WTC11 (cell line): ENCODE measurements at regions not wholly inside any gene's neighbourhood (a gene's known extent, or its start where the extent isn't known, plus 50 kb on each side); places are given as distances from the start of the nearest gene placed in this dataset.

Source experiments
- ATAC-seq: fragments of 200-7000 bp; cut with Tn5 transposase; 2 replicates; pipeline ENCODE4 v1.10.0; 2021; ENCODE audit warnings: mild to moderate bottlenecking, moderate library complexity
- CTCF ChIA-PET: fragments of 300-600 bp; sonication (Branson Sonifier 250); formaldehyde crosslinking; loops from one replicate; lab custom pipeline; 2021; ENCODE audit warnings: antibody characterized with exemption; lab: Charles Lee
- POLR2A ChIA-PET: fragments of 350-600 bp; sonication (Branson Sonifier 250); formaldehyde crosslinking; loops from one replicate; lab custom pipeline; 2021; ENCODE audit warnings: antibody characterized with exemption; lab: Charles Lee
- DNase-seq: peaks from one replicate; pipeline ENCODE4 v3.0.0; 2021; ENCODE audit warnings: low spot score
- H3K27ac Mint-ChIP-seq: 2 replicates; pipeline ENCODE4 v1.8.0; 2021; ENCODE audit warnings: mixed read lengths
- H3K27me3 Mint-ChIP-seq: 2 replicates; pipeline ENCODE4 v1.8.0; 2021; ENCODE audit warnings: low read depth, mild to moderate bottlenecking, moderate library complexity, mixed read lengths
- H3K36me3 Mint-ChIP-seq: 2 replicates; pipeline ENCODE4 v1.8.0; 2021; ENCODE audit warnings: mixed read lengths
- H3K4me1 Mint-ChIP-seq: 2 replicates; pipeline ENCODE4 v1.8.0; 2022; ENCODE audit warnings: mixed read lengths
- H3K4me3 Mint-ChIP-seq: 2 replicates; pipeline ENCODE4 v1.8.0; 2021; ENCODE audit warnings: mild to moderate bottlenecking, moderate library complexity, mixed read lengths
- H3K9me3 Mint-ChIP-seq: 2 replicates; pipeline ENCODE4 v1.8.0; 2021; ENCODE audit warnings: mixed read lengths
- AFF4 ChIP-seq: sonication (generic); formaldehyde crosslinking; IDR thresholded peaks from 2 replicates; pipeline ENCODE4 v1.8.1; 2023; ENCODE audit warnings: mild to moderate bottlenecking, missing genetic modification reagents, borderline replicate concordance
- ATF6 ChIP-seq: sonication (generic); formaldehyde crosslinking; IDR thresholded peaks from 2 replicates; pipeline ENCODE4 v1.8.1; 2023; ENCODE audit warnings: mild to moderate bottlenecking, missing genetic modification reagents
- ESRRA ChIP-seq: sonication (generic); formaldehyde crosslinking; IDR thresholded peaks from 2 replicates; pipeline ENCODE4 v1.8.1; 2022; ENCODE audit warnings: mild to moderate bottlenecking, missing genetic modification reagents, borderline replicate concordance
- GRHL2 ChIP-seq: fragments of 250-450 bp; sonication (Bioruptor Pico); IDR thresholded peaks from 2 replicates; pipeline ENCODE4 v1.8.0; 2022; ENCODE audit warnings: mild to moderate bottlenecking, moderate library complexity; ENCODE audit not compliant: insufficient replicate concordance, severe bottlenecking
- MYBL2 ChIP-seq: sonication (generic); formaldehyde crosslinking; IDR thresholded peaks from 2 replicates; pipeline ENCODE4 v1.8.1; 2023; ENCODE audit warnings: mild to moderate bottlenecking, moderate library complexity, missing genetic modification reagents
- NR2C2 ChIP-seq: sonication (generic); formaldehyde crosslinking; IDR thresholded peaks from 2 replicates; pipeline ENCODE4 v1.8.0; 2022; ENCODE audit warnings: mild to moderate bottlenecking, missing genetic modification reagents
- OVOL2 ChIP-seq: fragments of 250-450 bp; sonication (Bioruptor Pico); IDR thresholded peaks from 2 replicates; pipeline ENCODE4 v1.9.0; 2021; ENCODE audit warnings: mild to moderate bottlenecking, borderline replicate concordance
- PRRX2 ChIP-seq: fragments of 250-450 bp; sonication (Bioruptor Pico); IDR thresholded peaks from 2 replicates; pipeline ENCODE4 v1.8.0; 2021; ENCODE audit warnings: mild to moderate bottlenecking
- TEAD1 ChIP-seq: sonication (generic); formaldehyde crosslinking; IDR thresholded peaks from 2 replicates; pipeline ENCODE4 v1.8.0; 2022; ENCODE audit warnings: mild to moderate bottlenecking, missing genetic modification reagents
- USF1 ChIP-seq: sonication (generic); formaldehyde crosslinking; IDR thresholded peaks from 2 replicates; pipeline ENCODE4 v1.8.0; 2022; ENCODE audit warnings: mild to moderate bottlenecking, missing genetic modification reagents
- ZNF263 ChIP-seq: sonication (generic); formaldehyde crosslinking; IDR thresholded peaks from 2 replicates; pipeline ENCODE4 v1.8.1; 2022; ENCODE audit warnings: low read depth, mild to moderate bottlenecking, moderate library complexity, missing genetic modification reagents
- ZNF532 ChIP-seq: fragments of 250-450 bp; sonication (Bioruptor Pico); IDR thresholded peaks from 2 replicates; pipeline ENCODE4 v1.9.0; 2021; ENCODE audit warnings: mild to moderate bottlenecking, borderline replicate concordance
- ZSCAN18 ChIP-seq: fragments of 250-450 bp; sonication (Bioruptor Pico); IDR thresholded peaks from 2 replicates; pipeline ENCODE4 v2.1.2; 2022; ENCODE audit warnings: mild to moderate bottlenecking, moderate library complexity

GRCh38 chr16:29314292-29314934, 92.1 kb downstream of the NPIPB11 start:
- Mint-ChIP-seq H3K4me1 (peaks cover 11% of the 10 kb centered on the region), H3K36me3 (no peaks in the 10 kb centered on the region), H3K27me3 (no peaks in the 10 kb centered on the region), H3K4me3 (no peak overlapping the region), H3K9me3 (no peaks in the 10 kb centered on the region), H3K27ac (no peak overlapping the region)
- POLR2A ChIA-PET, result no interaction called here
- TF ChIP-seq NR2C2 (CRISPR knock-in tag) (no peak), GRHL2 (CRISPR knock-in tag) (no peak), ZNF263 (CRISPR knock-in tag) (no peak), MYBL2 (CRISPR knock-in tag) (no peak), OVOL2 (no peak), ATF6 (CRISPR knock-in tag) (no peak), TEAD1 (CRISPR knock-in tag) (no peak), PRRX2 (CRISPR knock-in tag) (no peak)
- CTCF ChIA-PET, result no interaction called here
- no peak for ATAC-seq
- DNase-seq, result no peak

- H3K4me3 Mint-ChIP-seq, result no peak overlapping the region
- DNase-seq (no peak), ATAC-seq (no peak)
- H3K36me3 Mint-ChIP-seq, result no peaks in the 10 kb centered on the region
- POLR2A ChIA-PET, result no interaction called here
- CTCF ChIA-PET, result no interaction called here
- H3K27me3 Mint-ChIP-seq, result no peaks in the 10 kb centered on the region
- no peaks in the 10 kb centered on the region for H3K9me3 Mint-ChIP-seq
- TF ChIP-seq USF1 (CRISPR knock-in tag) (no peak), AFF4 (CRISPR knock-in tag) (no peak), ZSCAN18 (CRISPR knock-in tag) (no peak), ZNF532 (CRISPR knock-in tag) (no peak), ESRRA (CRISPR knock-in tag) (no peak)
- TF ChIP-seq, all 79 proteins: peak for 0
- Mint-ChIP-seq H3K27ac (no peak overlapping the region), H3K4me1 (peaks cover 7% of the 10 kb centered on the region)
These were observed 92.9 kb downstream of the NPIPB11 start for GRCh38 chr16:29313559-29314048.
